ENCODE measurements at regions not wholly inside any gene's neighbourhood (a gene's known extent, or its start where the extent isn't known, plus 50 kb on each side); places are given as distances from the start of the nearest gene placed in this dataset.

DNA sequence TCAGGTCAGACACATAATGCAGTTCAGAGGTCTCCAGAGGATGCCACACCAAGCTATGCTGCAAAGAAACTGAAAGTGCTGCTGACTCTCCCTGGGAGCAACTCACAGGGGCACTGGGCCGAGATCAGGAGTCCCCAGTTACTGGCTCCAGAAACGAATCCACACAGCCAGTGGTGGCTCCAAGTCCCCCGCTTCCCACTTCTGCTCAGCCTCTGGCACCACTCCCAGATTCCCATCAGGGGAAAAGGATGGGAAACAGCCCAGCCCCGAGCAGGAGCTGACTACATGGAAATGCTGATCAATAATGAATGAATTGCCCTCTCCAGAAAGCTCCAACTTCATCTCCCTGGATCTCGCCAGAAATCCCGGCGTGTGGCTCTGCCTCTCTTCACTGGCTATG is 62.3 kb upstream of the CDH5 start:
- TF ChIP-seq, protein P1, sequence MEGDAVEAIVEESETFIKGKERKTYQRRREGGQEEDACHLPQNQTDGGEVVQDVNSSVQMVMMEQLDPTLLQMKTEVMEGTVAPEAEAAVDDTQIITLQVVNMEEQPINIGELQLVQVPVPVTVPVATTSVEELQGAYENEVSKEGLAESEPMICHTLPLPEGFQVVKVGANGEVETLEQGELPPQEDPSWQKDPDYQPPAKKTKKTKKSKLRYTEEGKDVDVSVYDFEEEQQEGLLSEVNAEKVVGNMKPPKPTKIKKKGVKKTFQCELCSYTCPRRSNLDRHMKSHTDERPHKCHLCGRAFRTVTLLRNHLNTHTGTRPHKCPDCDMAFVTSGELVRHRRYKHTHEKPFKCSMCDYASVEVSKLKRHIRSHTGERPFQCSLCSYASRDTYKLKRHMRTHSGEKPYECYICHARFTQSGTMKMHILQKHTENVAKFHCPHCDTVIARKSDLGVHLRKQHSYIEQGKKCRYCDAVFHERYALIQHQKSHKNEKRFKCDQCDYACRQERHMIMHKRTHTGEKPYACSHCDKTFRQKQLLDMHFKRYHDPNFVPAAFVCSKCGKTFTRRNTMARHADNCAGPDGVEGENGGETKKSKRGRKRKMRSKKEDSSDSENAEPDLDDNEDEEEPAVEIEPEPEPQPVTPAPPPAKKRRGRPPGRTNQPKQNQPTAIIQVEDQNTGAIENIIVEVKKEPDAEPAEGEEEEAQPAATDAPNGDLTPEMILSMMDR (IDR thresholded peaks at IDR 0.05), result no peak
- TF ChIP-seq EP300 (IDR thresholded peaks at IDR 0.05) (no peak), POLR2AphosphoS5 (IDR thresholded peaks at IDR 0.05) (no peak), POLR2A (IDR thresholded peaks at IDR 0.05) (no peak)

Data from suprapubic skin (tissue), 4 donors.